Suprapubic skin (tissue), 4 donors: ENCODE measurements at regions not wholly inside any gene's neighbourhood (a gene's known extent, or its start where the extent isn't known, plus 50 kb on each side); places are given as distances from the start of the nearest gene placed in this dataset.

Experiments
- EP300 ChIP-seq: sonication (generic); formaldehyde crosslinking; IDR thresholded peaks from one replicate; pipeline ENCODE4 v1.6.1; 2017; ENCODE audit warnings: antibody characterized with exemption
- POLR2A ChIP-seq, 2 donors: fragments of 450-650 bp; IDR thresholded peaks; one replicate each; pipeline ENCODE4 v1.6.1; 2017; ENCODE audit warnings: antibody characterized with exemption in 2 of 2, mild to moderate bottlenecking in 2 of 2, moderate library complexity in 2 of 2
- POLR2AphosphoS5 ChIP-seq, 3 donors: sonication (generic); formaldehyde crosslinking; IDR thresholded peaks; one replicate each; pipeline ENCODE4 v1.6.1; 2017; ENCODE audit warnings: antibody characterized with exemption in 3 of 3
- TF ChIP-seq, protein P1 (sequence below), 2 donors: fragments of 200-600 bp in 1 of 2; fragments of 450-650 bp in 1 of 2; sonication (generic) in 1 of 2; IDR thresholded peaks; one replicate each; pipeline ENCODE4 v1.5.1; 2016 to 2019; ENCODE audit warnings: antibody characterized with exemption in 2 of 2, mild to moderate bottlenecking in 1 of 2, moderate library complexity in 1 of 2

DNA sequence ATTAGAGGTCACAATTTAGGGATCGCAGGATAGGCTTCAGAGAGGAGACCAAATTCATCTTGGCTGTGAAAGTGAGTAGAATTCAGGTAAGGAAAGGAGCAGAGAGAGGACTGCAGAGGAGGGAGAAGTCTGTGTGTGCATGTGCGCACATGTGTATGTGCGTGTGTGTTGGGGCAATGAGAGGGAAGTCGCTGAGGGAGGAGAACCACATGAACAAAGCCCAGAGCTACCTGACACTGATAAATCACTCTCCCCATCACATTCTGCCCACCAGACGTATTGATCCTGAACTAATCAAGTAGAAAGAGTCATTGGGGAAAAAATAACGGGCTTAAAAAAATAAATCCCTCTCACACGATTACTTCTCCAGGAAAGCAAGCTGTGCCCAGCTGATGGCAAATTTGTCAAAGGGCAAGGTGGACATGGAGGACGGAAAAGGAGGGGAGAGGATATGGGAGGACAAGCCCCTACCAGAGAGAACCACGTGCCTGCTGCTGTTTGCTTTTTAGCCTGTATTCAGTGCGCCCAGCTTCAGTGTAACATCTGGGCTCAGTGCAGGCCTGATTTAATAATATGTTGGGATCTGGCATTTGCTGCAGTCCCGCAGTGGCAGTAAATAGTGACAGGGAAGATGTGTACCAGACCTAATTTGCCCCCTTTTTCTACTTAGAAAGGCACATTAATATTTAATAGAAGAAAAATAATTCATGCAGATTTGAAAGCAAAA is 307.5 kb downstream of the C1D start:
- TF ChIP-seq POLR2AphosphoS5 (IDR thresholded peaks at IDR 0.05) (no peak), POLR2A (IDR thresholded peaks at IDR 0.05) (no peak), EP300 (no peak)
- TF ChIP-seq, protein P1, sequence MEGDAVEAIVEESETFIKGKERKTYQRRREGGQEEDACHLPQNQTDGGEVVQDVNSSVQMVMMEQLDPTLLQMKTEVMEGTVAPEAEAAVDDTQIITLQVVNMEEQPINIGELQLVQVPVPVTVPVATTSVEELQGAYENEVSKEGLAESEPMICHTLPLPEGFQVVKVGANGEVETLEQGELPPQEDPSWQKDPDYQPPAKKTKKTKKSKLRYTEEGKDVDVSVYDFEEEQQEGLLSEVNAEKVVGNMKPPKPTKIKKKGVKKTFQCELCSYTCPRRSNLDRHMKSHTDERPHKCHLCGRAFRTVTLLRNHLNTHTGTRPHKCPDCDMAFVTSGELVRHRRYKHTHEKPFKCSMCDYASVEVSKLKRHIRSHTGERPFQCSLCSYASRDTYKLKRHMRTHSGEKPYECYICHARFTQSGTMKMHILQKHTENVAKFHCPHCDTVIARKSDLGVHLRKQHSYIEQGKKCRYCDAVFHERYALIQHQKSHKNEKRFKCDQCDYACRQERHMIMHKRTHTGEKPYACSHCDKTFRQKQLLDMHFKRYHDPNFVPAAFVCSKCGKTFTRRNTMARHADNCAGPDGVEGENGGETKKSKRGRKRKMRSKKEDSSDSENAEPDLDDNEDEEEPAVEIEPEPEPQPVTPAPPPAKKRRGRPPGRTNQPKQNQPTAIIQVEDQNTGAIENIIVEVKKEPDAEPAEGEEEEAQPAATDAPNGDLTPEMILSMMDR (IDR thresholded peaks at IDR 0.05), result no peak
